ENCODE measurements at regions not wholly inside any gene's neighbourhood (a gene's known extent, or its start where the extent isn't known, plus 50 kb on each side); places are given as distances from the start of the nearest gene placed in this dataset.

- no peak for DNase-seq (ENCODE audit: low read depth in 2 of 3, low spot score in 2 of 3)
Measured at GRCh38 chr1:229760478-229760996, 134.5 kb downstream of the URB2 start.

- DNase-seq (ENCODE audit: low read depth in 2 of 3, low spot score in 2 of 3), result no peak
Measured at GRCh38 chr1:229762891-229763290, 136.8 kb downstream of the URB2 start.

DNA sequence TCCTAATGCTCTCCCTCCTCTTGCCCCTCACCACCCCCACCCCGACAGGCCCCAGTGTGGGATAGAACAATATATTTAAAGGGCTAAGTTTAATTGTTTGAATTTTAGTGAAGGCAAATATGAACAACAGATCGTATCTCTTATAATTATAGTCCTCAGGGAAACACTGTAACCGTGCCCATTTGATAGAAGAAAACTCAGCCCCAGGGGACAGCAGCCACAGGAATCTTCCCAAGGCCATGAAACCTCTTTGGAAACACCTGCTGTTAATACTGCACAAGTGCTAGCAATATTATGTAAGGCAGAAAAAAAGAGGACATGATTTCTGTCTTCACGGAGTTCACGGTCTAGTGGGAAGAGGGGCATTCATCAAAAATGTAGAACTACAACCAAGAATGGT is 142.2 kb downstream of the URB2 start:
- no peak for DNase-seq (ENCODE audit: low read depth in 2 of 3, low spot score in 2 of 3)

DNA sequence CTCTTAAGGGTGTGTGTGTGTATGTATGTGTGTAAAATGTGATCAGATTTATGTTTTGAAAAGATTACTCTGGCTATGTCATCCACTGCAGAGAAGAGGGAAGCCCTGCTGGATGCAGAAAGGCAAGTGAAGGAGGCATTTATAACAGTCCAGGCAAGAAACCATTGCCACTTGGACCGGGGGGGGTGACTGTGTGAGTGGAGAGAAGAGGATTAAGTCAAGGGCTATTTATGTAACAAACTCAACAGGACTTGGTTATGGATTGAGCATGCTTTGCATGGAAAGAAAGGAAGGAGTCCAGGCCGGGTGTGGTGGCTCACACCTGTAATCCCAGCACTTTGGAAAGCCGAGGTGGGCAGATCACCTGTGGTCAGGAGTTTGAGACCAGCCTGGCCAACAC is 143.0 kb downstream of the URB2 start:
- DNase-seq (ENCODE audit: low read depth in 2 of 3, low spot score in 2 of 3), result no peak

- no peak for DNase-seq (ENCODE audit: low read depth in 2 of 3, low spot score in 2 of 3)
Measured at GRCh38 chr1:229769809-229770208, 143.8 kb downstream of the URB2 start.

DNA sequence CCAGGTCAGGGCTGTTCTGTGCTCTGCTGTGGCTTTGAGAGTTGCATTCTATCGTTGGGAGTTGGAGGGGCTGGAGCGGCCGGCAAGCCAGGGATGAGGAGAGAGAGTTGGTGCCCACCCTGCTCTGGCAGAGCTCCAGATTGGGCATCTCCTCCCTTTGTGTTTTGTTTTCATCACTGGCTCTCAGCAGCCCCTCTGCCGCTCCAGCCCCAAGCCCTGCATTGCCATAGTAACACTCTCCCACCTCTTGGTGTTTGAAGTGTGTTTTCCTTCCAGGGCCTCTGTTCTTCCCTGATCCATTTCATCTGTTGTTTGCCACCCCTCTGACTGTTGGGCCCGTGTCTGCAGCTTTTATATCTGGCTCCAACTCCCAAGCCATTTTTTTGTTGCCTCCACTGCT is 152.7 kb downstream of the URB2 start:
- no peak for DNase-seq (ENCODE audit: low read depth in 2 of 3, low spot score in 2 of 3)

DNA sequence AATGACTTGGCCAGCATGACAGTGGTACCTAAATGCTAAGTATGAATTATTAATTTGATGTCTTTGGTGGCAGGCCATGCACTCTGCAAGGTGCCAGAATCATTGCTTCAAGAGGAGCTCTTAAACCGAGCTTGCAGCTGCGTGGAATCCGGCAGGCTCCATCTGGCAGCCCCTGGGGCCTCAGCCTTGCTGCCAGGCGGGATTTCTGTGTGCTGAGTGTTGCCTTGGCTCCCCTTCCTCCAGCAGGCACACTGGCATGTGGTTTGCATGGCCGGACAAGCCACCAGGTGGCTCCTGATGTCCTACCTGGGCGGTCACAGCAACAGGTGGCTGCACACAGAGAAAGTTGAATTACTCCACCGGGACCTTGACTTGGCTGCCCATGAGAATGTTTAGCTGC is 155.4 kb downstream of the URB2 start:
- DNase-seq (ENCODE audit: low read depth in 2 of 3, low spot score in 2 of 3), result no peak

DNA sequence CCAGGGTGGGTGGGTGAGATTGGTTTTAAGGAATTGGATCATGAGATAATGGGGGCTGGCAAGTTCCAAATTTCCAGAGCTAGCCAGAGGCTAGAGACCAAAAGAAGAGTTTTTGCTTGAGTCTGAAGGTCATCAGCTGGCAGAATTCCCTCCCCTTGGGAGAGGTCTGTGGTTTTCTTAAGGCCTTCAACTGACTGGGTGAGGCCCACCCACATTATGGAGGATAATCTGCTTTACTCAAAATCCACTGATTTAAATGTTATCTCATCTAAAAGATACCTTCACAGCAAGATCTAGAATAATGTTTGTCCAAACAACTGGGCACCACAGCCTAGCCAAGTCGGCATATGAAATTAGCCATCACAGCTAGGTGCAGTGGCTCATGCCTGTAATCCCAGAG is 156.4 kb downstream of the URB2 start:
- DNase-seq (ENCODE audit: low read depth in 2 of 3, low spot score in 2 of 3), result no peak

DNA sequence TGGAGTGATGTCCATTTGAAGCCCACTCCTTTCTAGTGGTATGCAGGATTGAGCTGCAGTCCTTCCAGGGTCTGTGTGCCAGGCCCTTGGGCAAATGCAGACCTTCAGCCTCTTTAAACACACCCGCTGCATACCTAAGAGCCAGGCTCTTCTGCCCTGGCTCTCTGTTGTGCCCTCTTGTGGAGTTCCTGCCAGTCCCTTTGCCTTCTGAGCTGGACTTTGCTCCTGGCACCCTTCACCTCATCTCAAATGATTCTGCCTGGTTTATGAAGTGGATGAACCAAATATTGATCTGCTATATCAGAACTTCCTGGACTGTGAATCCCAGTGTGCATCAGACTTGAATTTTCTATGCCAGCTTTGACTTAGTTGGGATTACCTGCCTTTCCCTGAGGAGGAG is 158.8 kb downstream of the URB2 start:
- DNase-seq (ENCODE audit: low read depth in 2 of 3, low spot score in 2 of 3), result no peak

GRCh38 chr1:229786974-229787610 is 161.0 kb downstream of the URB2 start:
- no peak for DNase-seq (ENCODE audit: low read depth in 2 of 3, low spot score in 2 of 3)

- no peak for DNase-seq (ENCODE audit: low read depth in 2 of 3, low spot score in 2 of 3)
Measured at GRCh38 chr1:229788004-229788403, 162.0 kb downstream of the URB2 start.

GRCh38 chr1:229792012-229792975 is 166.2 kb downstream of the URB2 start:
- no peak for DNase-seq (ENCODE audit: low read depth in 2 of 3, low spot score in 2 of 3)

DNA sequence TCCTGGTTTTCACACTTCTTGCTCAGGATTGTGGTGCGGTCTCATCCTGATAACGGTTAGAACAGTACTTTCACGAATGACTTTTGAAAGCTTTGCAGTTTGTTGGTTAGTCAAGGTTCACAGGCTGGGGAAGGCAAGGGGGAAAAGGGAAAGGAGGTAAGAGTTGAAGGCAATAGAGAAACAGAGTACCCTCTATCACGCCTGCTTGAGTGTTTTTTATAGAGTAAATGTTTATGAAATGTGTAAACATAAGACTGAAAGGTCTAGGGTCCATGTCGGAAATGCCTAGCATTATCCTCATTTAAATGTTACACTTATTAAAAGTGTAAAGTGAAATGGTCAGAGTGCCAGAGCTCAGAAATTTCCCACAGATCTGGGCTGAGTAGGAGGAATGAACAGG is 167.4 kb downstream of the URB2 start:
- no peak for DNase-seq (ENCODE audit: low read depth in 2 of 3, low spot score in 2 of 3)

- no peak for DNase-seq (ENCODE audit: low read depth in 2 of 3, low spot score in 2 of 3)
Measured at GRCh38 chr1:229798558-229798957, 172.5 kb downstream of the URB2 start.

- DNase-seq (ENCODE audit: low read depth in 2 of 3, low spot score in 2 of 3), result no peak
Measured at GRCh38 chr1:229803626-229804217, 177.7 kb downstream of the URB2 start.

- DNase-seq (ENCODE audit: low read depth in 2 of 3, low spot score in 2 of 3), result no peak
Measured at GRCh38 chr1:229808272-229808671, 182.2 kb downstream of the URB2 start.

DNA sequence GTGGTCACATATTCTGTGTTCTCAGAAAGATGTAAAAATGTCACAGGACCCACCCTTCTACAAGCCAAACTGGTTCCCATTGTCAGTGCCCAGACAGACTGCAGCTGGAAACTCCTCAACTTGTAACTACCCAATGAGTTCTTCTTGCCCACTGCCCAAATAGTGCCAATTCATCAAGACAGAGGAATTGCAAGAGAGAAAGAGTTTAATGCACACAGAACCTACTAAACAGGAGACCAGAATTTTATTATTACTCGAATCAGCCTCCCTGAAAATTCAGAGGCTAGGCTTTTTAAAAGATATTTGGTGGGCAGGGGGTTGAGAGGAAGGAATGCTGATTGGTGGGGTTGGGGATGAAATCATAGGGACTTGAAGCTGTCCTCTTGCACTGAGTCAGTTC is 184.1 kb downstream of the URB2 start:
- no peak for DNase-seq (ENCODE audit: low read depth in 2 of 3, low spot score in 2 of 3)

DNA sequence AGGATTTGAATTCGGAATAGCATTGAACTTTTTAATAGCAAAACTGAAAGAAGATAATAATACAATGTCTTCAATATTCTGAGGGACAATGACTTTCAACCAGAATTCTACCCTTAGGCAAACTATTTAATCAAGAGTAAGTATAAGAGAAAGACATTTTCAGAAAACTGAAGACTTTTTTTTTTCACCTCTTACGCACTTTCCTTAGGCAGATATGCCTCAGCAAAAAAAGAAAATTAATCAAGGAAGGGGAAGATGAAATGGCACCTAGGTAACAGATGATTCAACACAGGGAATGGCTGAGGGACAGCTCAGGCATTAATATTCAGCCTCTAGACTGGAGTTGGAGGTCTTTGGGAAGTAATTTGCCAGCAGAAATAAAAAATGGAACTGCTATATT is 184.9 kb downstream of the URB2 start:
- no peak for DNase-seq (ENCODE audit: low read depth in 2 of 3, low spot score in 2 of 3)

DNA sequence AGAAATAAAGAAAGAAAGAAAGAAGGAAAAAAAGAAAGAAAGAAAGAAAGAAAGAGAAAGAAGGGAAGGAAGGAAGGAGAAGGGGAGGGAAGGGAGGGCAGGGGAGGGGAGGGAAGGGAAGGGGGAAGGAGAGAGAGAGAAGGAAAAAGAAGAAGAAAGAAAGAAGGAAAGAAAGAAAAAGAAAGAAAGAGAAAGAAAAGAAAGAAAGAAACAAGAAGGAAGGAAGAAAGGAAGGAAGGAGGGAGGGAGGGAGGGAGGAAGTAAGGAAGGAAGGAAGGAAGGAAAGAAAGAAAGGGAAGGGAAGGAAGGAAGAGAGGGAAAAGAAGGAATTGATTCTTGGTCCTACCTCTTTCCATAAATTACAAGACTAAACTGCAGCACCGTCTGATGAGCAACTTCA is 186.1 kb downstream of the URB2 start:
- no peak for DNase-seq (ENCODE audit: low read depth in 2 of 3, low spot score in 2 of 3)

DNA sequence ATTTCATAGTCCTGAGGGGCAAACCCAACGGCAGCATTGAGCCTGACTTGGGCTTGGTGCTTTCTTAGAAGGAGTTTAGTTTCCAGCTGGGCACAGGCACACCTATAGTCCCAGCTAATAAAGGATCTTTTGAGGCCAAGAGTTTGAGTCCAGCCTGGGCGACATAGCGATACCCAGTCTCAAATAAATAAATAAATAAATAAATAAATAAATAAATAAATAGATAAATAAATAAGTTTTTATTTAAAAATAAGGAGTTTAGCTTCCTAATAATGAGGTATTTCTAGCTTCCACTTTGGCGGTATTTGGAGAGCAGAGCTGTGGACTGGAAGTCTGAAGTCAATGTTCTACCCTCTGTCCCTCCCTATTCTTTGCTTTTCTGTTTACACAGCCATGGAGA is 186.6 kb downstream of the URB2 start:
- DNase-seq (ENCODE audit: low read depth in 2 of 3, low spot score in 2 of 3), result no peak

GRCh38 chr1:229815076-229815475 is 189.0 kb downstream of the URB2 start:
- no peak for DNase-seq (ENCODE audit: low read depth in 2 of 3, low spot score in 2 of 3)

GRCh38 chr1:229815961-229816360 is 189.9 kb downstream of the URB2 start:
- DNase-seq (ENCODE audit: low read depth in 2 of 3, low spot score in 2 of 3), result no peak
